ENCODE measurements at regions not wholly inside any gene's neighbourhood (a gene's known extent, or its start where the extent isn't known, plus 50 kb on each side); places are given as distances from the start of the nearest gene placed in this dataset.

- TF ChIP-seq, protein P1, sequence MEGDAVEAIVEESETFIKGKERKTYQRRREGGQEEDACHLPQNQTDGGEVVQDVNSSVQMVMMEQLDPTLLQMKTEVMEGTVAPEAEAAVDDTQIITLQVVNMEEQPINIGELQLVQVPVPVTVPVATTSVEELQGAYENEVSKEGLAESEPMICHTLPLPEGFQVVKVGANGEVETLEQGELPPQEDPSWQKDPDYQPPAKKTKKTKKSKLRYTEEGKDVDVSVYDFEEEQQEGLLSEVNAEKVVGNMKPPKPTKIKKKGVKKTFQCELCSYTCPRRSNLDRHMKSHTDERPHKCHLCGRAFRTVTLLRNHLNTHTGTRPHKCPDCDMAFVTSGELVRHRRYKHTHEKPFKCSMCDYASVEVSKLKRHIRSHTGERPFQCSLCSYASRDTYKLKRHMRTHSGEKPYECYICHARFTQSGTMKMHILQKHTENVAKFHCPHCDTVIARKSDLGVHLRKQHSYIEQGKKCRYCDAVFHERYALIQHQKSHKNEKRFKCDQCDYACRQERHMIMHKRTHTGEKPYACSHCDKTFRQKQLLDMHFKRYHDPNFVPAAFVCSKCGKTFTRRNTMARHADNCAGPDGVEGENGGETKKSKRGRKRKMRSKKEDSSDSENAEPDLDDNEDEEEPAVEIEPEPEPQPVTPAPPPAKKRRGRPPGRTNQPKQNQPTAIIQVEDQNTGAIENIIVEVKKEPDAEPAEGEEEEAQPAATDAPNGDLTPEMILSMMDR (IDR thresholded peaks at IDR 0.05): no peak
Measured at GRCh38 chr2:239579524-239580198, 178.8 kb upstream of the HDAC4 start.

DNA sequence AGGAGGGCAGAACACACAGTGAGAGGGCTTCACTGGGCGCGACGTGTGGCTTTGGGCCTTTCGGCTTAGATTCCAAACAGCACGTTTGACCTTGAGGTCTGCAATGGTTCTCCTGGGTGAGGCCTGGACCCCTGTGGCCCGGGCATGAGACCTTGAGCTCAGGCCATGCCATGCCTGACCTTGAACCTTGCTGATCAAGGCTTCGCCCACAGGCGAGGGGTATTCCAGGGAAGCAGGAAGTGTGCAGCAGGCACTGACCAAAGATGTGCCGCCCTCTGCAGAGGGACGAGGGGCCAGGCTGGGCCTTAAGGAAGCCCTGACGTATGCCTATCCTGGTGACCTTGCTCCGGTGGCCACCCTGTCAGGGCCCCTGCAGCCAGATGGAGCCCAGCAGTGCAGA, 178.3 kb upstream of the HDAC4 start:
- TF ChIP-seq, protein P1 (IDR thresholded peaks at IDR 0.05): no peak

DNA sequence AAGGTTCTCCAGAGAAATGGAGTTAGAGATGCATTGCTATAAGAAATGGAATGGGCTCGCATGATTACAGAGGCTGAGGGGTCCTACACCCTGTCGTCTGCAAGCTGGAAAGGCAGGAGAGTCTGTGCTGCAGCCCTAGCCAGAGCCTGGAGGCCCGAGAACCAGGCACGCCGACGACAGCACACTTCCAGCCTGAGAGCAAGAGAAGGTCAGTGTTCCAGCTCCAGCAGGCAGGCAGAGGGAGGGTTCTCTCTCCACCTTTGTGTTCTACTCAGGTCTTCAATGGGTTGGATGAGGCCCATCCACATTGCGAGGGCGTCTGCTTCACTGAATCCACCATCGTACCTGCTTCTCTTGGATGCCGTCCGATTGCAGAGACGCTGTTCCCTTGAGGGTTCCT, 177.6 kb upstream of the HDAC4 start:
- TF ChIP-seq, protein P1 (IDR thresholded peaks at IDR 0.05): no peak

GRCh38 chr2:239577935-239578334, 177.1 kb upstream of the HDAC4 start:
- TF ChIP-seq, protein P1 (IDR thresholded peaks at IDR 0.05): no peak

DNA sequence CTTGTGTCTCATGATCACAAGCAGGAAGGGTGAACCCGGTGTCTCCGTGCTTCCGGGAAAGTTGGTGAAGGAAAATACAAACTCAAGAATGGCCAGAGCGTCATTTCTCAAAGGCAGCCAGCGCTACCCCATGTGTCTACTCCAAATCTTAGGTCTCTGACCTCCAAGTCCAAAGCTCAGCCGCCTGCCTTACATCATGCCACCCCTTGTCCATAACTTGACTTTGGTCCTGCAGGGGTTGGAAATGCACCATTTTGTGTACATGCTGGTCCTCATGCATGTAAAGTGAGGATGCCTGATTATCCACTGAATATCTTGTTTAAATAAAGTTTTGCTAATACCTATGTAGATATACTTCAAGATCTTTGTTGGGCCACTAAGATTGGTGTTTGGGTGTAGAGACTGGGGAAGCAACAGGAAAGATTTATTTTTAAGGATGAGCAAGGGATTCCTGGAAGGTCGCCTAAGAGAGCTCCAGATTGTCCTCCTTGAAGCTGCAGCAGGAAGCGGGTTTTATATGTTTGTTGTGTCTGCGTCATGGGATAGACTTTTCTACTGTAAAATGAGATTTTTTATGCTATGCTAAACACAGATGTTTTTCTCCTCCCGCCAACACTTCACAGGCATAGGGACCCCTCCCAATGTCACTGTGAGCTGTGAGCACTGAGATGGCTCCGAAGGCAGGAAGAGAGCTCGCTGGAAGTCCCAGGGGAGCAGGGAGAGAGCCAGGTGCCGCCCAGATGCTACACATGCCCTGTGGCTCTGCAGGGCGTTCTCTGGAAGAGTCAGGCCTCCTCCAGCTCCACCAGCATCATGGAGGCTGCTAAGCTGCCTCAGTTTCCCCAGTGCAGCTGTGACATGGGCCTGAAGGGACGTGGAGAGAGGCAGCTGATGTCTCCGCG, 176.2 kb upstream of the HDAC4 start:
- TF ChIP-seq, protein P1 (IDR thresholded peaks at IDR 0.05): no peak

DNA sequence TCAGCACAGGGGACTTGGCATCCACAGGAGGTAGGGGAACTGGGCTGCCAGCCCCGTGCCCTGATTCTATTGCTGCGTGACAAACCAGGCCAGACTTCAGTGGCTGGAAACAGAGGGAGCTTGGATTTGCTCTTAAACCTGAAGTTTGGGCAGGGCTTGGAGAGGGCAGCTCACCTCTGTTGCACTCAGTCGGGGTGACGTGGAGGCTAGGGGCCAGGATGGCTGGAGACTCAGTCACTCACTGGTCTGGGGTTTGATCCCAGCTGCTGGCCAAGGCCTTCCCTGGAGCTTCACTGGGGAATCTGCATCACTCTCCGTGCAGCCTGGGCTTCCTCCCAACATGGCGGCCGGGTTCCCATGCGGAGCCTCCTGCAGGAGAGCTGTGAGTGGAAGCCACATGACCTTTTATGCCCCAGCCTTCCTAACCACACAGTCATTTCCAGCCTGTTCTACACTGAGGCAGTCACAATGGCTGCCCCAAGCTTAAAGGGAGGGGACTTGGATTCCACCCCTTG, 175.2 kb upstream of the HDAC4 start:
- TF ChIP-seq, protein P1 (IDR thresholded peaks at IDR 0.05): no peak

- TF ChIP-seq, protein P1 (IDR thresholded peaks at IDR 0.05): no peak
Measured at GRCh38 chr2:239574434-239575156, 173.8 kb upstream of the HDAC4 start.
